Neural progenitor cell (in vitro differentiated cells): ENCODE measurements at regions not wholly inside any gene's neighbourhood (a gene's known extent, or its start where the extent isn't known, plus 50 kb on each side); places are given as distances from the start of the nearest gene placed in this dataset.

Experiments used
- DNase-seq: peaks from one replicate; pipeline ENCODE4 v3.0.0-alpha.2; 2016; ENCODE audit warnings: low spot score
- H2AFZ ChIP-seq: fragments of 200-600 bp; sonication (generic); replicated peaks from 2 replicates; pipeline ENCODE4 v1.6.1; 2016; ENCODE audit warnings: antibody characterized with exemption
- H3F3A ChIP-seq: fragments of 200-600 bp; sonication (generic); 2 replicates; pipeline ENCODE4 v1.6.1; 2016; ENCODE audit warnings: antibody characterized with exemption, low read depth
- H3K27ac ChIP-seq: fragments of 200-600 bp; sonication (generic); 2 replicates; pipeline ENCODE4 v1.5.1; 2016; ENCODE audit warnings: mild to moderate bottlenecking
- H3K27me3 ChIP-seq: fragments of 200-600 bp; sonication (generic); 2 replicates; pipeline ENCODE4 v1.6.1; 2016; ENCODE audit warnings: mild to moderate bottlenecking, moderate library complexity
- H3K36me3 ChIP-seq: fragments of 200-600 bp; sonication (generic); 2 replicates; pipeline ENCODE4 v1.5.1; 2016
- H3K4me1 ChIP-seq: fragments of 200-600 bp; sonication (generic); 2 replicates; pipeline ENCODE4 v1.6.1; 2016; ENCODE audit warnings: mixed run types
- H3K4me2 ChIP-seq: fragments of 200-600 bp; sonication (generic); 2 replicates; pipeline ENCODE4 v1.6.1; 2016
- H3K4me3 ChIP-seq: fragments of 200-600 bp; sonication (generic); 2 replicates; pipeline ENCODE4 v1.5.1; 2016
- H3K79me2 ChIP-seq: fragments of 200-600 bp; sonication (generic); 2 replicates; pipeline ENCODE4 v1.6.1; 2016; ENCODE audit warnings: low read depth
- H3K9ac ChIP-seq: fragments of 200-600 bp; sonication (generic); 2 replicates; pipeline ENCODE4 v1.6.1; 2016
- H3K9me3 ChIP-seq: fragments of 200-600 bp; sonication (generic); 2 replicates; pipeline ENCODE4 v1.5.1; 2016; ENCODE audit warnings: low read depth
- H4K20me1 ChIP-seq: fragments of 200-600 bp; sonication (generic); 2 replicates; pipeline ENCODE4 v1.6.1; 2016; ENCODE audit warnings: low read depth
- H3K27ac Mint-ChIP-seq: 3 replicates; pipeline ENCODE4 v1.8.0; 2021; ENCODE audit warnings: mixed read lengths
- H3K27me3 Mint-ChIP-seq: 2 replicates; pipeline ENCODE4 v1.8.0; 2022; ENCODE audit warnings: low read depth, mild to moderate bottlenecking, inconsistent platforms, moderate library complexity, mixed read lengths; ENCODE audit not compliant: insufficient read depth
- H3K36me3 Mint-ChIP-seq: 3 replicates; pipeline ENCODE4 v1.8.0; 2021; ENCODE audit warnings: mixed read lengths
- H3K4me1 Mint-ChIP-seq: 3 replicates; pipeline ENCODE4 v1.8.0; 2021; ENCODE audit warnings: mixed read lengths
- H3K4me3 Mint-ChIP-seq: 3 replicates; pipeline ENCODE4 v1.8.0; 2021; ENCODE audit warnings: mild to moderate bottlenecking, moderate library complexity, mixed read lengths
- H3K9me3 Mint-ChIP-seq: 3 replicates; pipeline ENCODE4 v1.8.0; 2020; ENCODE audit warnings: mixed read lengths
- EZH2 ChIP-seq: fragments of 200-600 bp; sonication (generic); IDR thresholded peaks from 2 replicates; pipeline ENCODE4 v1.6.1; 2017; ENCODE audit warnings: antibody characterized with exemption, mild to moderate bottlenecking, moderate library complexity
- EZH2phosphoT487 ChIP-seq: fragments of 200-600 bp; sonication (generic); IDR thresholded peaks from 2 replicates; pipeline ENCODE4 v1.6.1; 2017; ENCODE audit warnings: antibody characterized with exemption
- TF ChIP-seq, protein P1 (sequence below): fragments of 200-600 bp; sonication (generic); IDR thresholded peaks from 2 replicates; pipeline ENCODE4 v1.5.1; 2017; ENCODE audit warnings: antibody characterized with exemption, mild to moderate bottlenecking

DNA sequence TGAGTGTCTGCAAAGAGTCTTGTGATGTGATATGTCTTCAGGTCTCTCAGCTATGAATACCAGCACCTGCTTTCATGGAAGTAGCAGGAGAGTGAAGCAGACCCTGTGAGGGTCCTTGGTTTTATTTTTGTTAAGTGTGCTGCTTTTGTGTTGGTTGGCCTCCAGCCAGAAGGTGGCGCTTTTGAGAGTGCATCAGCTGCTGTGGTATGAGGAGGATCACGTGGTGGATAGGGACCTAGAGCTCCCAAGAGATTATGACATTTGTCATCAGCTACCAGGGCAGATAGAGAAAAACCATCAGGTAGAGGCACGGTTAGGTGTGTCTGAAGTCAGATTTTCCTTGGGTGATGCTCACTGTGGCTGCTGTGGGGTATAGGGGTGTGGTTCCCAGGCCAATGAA is 1232.1 kb downstream of the MRPL39 start:
- H3K4me1 ChIP-seq: no peaks in the 10 kb centered on the region
- H4K20me1 ChIP-seq: no peaks in the 10 kb centered on the region
- no peaks in the 10 kb centered on the region for H3K27me3 Mint-ChIP-seq
- no peak overlapping the region for H3K4me3 Mint-ChIP-seq
- no peak overlapping the region for H3K9ac ChIP-seq
- peaks cover 35% of the 10 kb centered on the region for H3K9me3 ChIP-seq
- no peak overlapping the region for H3K27ac Mint-ChIP-seq
- H3K27ac ChIP-seq: no peak overlapping the region
- peaks cover 21% of the 10 kb centered on the region for H3K9me3 Mint-ChIP-seq
- no peak overlapping the region for H2AFZ ChIP-seq
- H3K36me3 ChIP-seq: no peaks in the 10 kb centered on the region
- H3K36me3 Mint-ChIP-seq: no peaks in the 10 kb centered on the region
- H3F3A ChIP-seq: no peaks in the 10 kb centered on the region
- TF ChIP-seq, protein P1, sequence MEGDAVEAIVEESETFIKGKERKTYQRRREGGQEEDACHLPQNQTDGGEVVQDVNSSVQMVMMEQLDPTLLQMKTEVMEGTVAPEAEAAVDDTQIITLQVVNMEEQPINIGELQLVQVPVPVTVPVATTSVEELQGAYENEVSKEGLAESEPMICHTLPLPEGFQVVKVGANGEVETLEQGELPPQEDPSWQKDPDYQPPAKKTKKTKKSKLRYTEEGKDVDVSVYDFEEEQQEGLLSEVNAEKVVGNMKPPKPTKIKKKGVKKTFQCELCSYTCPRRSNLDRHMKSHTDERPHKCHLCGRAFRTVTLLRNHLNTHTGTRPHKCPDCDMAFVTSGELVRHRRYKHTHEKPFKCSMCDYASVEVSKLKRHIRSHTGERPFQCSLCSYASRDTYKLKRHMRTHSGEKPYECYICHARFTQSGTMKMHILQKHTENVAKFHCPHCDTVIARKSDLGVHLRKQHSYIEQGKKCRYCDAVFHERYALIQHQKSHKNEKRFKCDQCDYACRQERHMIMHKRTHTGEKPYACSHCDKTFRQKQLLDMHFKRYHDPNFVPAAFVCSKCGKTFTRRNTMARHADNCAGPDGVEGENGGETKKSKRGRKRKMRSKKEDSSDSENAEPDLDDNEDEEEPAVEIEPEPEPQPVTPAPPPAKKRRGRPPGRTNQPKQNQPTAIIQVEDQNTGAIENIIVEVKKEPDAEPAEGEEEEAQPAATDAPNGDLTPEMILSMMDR: peak; percentile 9
- TF ChIP-seq EZH2phosphoT487: no peak
- H3K4me1 Mint-ChIP-seq: no peaks in the 10 kb centered on the region
- H3K27me3 ChIP-seq: no peaks in the 10 kb centered on the region
- no peaks in the 10 kb centered on the region for H3K79me2 ChIP-seq
- H3K4me2 ChIP-seq: no peak overlapping the region
- no peak for DNase-seq
- no peak overlapping the region for H3K4me3 ChIP-seq

DNA sequence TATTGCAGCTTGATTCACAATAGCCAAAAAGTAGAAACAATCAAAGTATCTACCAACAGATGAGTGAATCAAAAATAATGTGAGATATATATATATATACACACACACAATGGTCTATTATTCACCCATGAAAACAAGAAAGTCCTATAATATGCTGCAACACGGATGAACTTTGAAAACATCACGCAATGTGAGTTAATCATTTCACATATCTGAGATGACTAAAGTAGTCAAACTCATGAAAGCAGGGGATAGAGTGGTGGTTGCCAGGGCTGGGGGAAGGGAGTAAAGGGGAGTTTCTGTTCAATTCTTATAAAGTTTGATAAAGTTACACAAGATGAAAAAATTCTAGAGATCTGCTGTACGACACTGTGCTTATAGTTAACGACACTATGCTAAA is 1234.8 kb downstream of the MRPL39 start:
- H3K4me2 ChIP-seq: no peak overlapping the region
- H3F3A ChIP-seq: no peaks in the 10 kb centered on the region
- Mint-ChIP-seq H3K4me1 (no peaks in the 10 kb centered on the region), H3K27ac (no peak overlapping the region), H3K9me3 (peaks cover 17% of the 10 kb centered on the region), H3K36me3 (no peaks in the 10 kb centered on the region), H3K27me3 (no peaks in the 10 kb centered on the region), H3K4me3 (no peak overlapping the region)
- H3K4me1 ChIP-seq: no peaks in the 10 kb centered on the region
- no peaks in the 10 kb centered on the region for H3K79me2 ChIP-seq
- TF ChIP-seq EZH2phosphoT487: no peak
- TF ChIP-seq, protein P1: no peak
- no peak for TF ChIP-seq EZH2
- H3K36me3 ChIP-seq: no peaks in the 10 kb centered on the region
- no peak for DNase-seq
- no peaks in the 10 kb centered on the region for H3K27me3 ChIP-seq
- no peak overlapping the region for H3K27ac ChIP-seq
- H3K9ac ChIP-seq: no peak overlapping the region
- peaks cover 35% of the 10 kb centered on the region for H3K9me3 ChIP-seq
- H4K20me1 ChIP-seq: no peaks in the 10 kb centered on the region
- no peak overlapping the region for H3K4me3 ChIP-seq
- H2AFZ ChIP-seq: no peak overlapping the region

DNA sequence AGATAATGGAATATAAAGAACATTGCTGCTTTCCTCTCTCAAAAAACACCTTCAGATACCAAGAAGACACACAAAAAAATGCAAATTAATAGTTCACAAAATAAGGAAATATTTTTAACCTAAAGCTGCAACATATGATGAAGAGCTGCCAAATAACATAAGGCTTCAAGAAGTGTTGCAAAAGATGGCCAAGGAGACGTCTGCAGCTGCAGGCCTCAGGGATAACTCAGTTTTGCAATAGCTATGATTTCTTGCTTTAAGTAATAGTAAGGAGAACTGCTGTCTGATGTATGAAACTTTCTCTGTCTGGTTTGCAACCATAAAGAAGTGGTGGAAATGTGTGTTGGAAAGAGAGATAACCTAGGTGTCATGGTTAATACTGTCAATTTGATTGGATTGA is 1237.5 kb downstream of the MRPL39 start:
- Histone ChIP-seq H3K36me3 (no peaks in the 10 kb centered on the region), H3K79me2 (no peaks in the 10 kb centered on the region), H3K9me3 (peaks cover 32% of the 10 kb centered on the region), H3F3A (no peaks in the 10 kb centered on the region), H3K9ac (no peak overlapping the region), H3K4me2 (no peak overlapping the region), H2AFZ (no peak overlapping the region), H3K27ac (no peak overlapping the region), H4K20me1 (no peaks in the 10 kb centered on the region), H3K27me3 (no peaks in the 10 kb centered on the region), H3K4me1 (no peaks in the 10 kb centered on the region), H3K4me3 (no peak overlapping the region)
- DNase-seq: no peak
- Mint-ChIP-seq H3K4me3 (no peak overlapping the region), H3K27me3 (no peaks in the 10 kb centered on the region), H3K4me1 (no peaks in the 10 kb centered on the region), H3K9me3 (peaks cover 11% of the 10 kb centered on the region), H3K36me3 (no peaks in the 10 kb centered on the region), H3K27ac (no peak overlapping the region)
- TF ChIP-seq EZH2phosphoT487 (no peak), EZH2 (no peak)
- TF ChIP-seq, protein P1: no peak

DNA sequence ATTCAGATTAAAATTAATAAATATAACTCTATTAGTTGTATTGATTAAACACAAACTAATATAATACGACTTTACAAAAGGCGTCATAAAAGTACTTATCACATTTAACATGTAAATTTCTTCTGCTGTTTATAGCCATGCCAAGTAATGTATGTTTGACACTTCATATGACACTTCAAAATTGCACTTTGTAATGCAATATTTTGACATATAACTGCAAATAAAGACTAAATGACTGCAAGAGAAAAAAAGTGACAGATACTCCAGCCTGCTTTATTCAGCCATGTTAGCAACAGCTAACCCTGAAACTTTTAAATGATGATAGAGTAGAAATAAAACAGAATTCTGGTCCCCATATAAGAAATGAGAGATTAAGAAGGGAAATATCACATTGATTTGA is 1238.0 kb downstream of the MRPL39 start:
- H3K4me3 Mint-ChIP-seq: no peak overlapping the region
- H3K79me2 ChIP-seq: no peaks in the 10 kb centered on the region
- H3F3A ChIP-seq: no peaks in the 10 kb centered on the region
- no peaks in the 10 kb centered on the region for H3K27me3 Mint-ChIP-seq
- no peak overlapping the region for H3K4me2 ChIP-seq
- no peaks in the 10 kb centered on the region for H3K4me1 Mint-ChIP-seq
- DNase-seq: no peak
- H3K27ac Mint-ChIP-seq: no peak overlapping the region
- TF ChIP-seq EZH2: no peak
- no peak for TF ChIP-seq EZH2phosphoT487
- TF ChIP-seq, protein P1: no peak
- no peaks in the 10 kb centered on the region for H3K36me3 Mint-ChIP-seq
- no peak overlapping the region for H3K27ac ChIP-seq
- H4K20me1 ChIP-seq: no peaks in the 10 kb centered on the region
- H3K36me3 ChIP-seq: no peaks in the 10 kb centered on the region
- peaks cover 31% of the 10 kb centered on the region for H3K9me3 ChIP-seq
- no peak overlapping the region for H3K4me3 ChIP-seq
- H3K27me3 ChIP-seq: no peaks in the 10 kb centered on the region
- no peak overlapping the region for H2AFZ ChIP-seq
- H3K9ac ChIP-seq: no peak overlapping the region
- no peaks in the 10 kb centered on the region for H3K4me1 ChIP-seq
- H3K9me3 Mint-ChIP-seq: peaks cover 6% of the 10 kb centered on the region
